Neural cell (in vitro differentiated cells): ENCODE measurements at regions not wholly inside any gene's neighbourhood (a gene's known extent, or its start where the extent isn't known, plus 50 kb on each side); places are given as distances from the start of the nearest gene placed in this dataset.

ENCODE experiments used
- H2AFZ ChIP-seq: fragments of 200-600, 300-800 bp; sonication (generic), shearing (Covaris generic); 2 replicates; pipeline ENCODE4 v1.6.0; 2014; ENCODE audit warnings: low read depth, mild to moderate bottlenecking, antibody characterized with exemption, low read length, moderate library complexity
- H3F3A ChIP-seq: fragments of 200-600 bp; shearing (Covaris generic); 2 replicates; pipeline ENCODE4 v1.6.1; 2016; ENCODE audit warnings: mild to moderate bottlenecking, moderate library complexity, mixed read lengths, antibody characterized with exemption, low read length; ENCODE audit not compliant: insufficient read depth, poor library complexity, severe bottlenecking
- H3K27ac ChIP-seq: fragments of 200-600, 300-800 bp; sonication (generic), shearing (Covaris generic); 2 replicates; pipeline ENCODE4 v1.5.1; 2014; ENCODE audit warnings: mild to moderate bottlenecking, low read length, moderate library complexity
- H3K27me3 ChIP-seq: fragments of 300-800, 200-600 bp; sonication (generic), shearing (Covaris generic); 2 replicates; pipeline ENCODE4 v1.6.0; 2014; ENCODE audit warnings: mild to moderate bottlenecking, low read depth, low read length, moderate library complexity; ENCODE audit not compliant: insufficient read depth
- H3K36me3 ChIP-seq: fragments of 300-800, 200-600 bp; sonication (generic), shearing (Covaris generic); 2 replicates; pipeline ENCODE4 v1.5.1; 2014; ENCODE audit warnings: mild to moderate bottlenecking, antibody characterized with exemption, low read length, moderate library complexity; ENCODE audit not compliant: insufficient read depth
- H3K4me2 ChIP-seq: fragments of 300-800, 200-600 bp; sonication (generic), shearing (Covaris generic); 2 replicates; pipeline ENCODE4 v1.6.0; 2014; ENCODE audit warnings: mild to moderate bottlenecking, low read length
- H3K4me3 ChIP-seq: fragments of 300-800, 200-600 bp; sonication (generic), shearing (Covaris generic); 2 replicates; pipeline ENCODE4 v1.5.1; 2014; ENCODE audit warnings: mild to moderate bottlenecking, low read length, moderate library complexity
- H3K79me2 ChIP-seq: fragments of 200-600 bp; shearing (Covaris generic); replicated peaks from 2 replicates; pipeline ENCODE4 v1.6.0; 2014; ENCODE audit warnings: mild to moderate bottlenecking, low read length, moderate library complexity; ENCODE audit not compliant: insufficient read depth
- H3K9ac ChIP-seq: fragments of 300-800, 200-600 bp; sonication (generic), shearing (Covaris generic); 2 replicates; pipeline ENCODE4 v1.6.1; 2016; ENCODE audit warnings: mild to moderate bottlenecking, low read length, mixed read lengths
- H3K9me2 ChIP-seq: fragments of 200-600 bp; shearing (Covaris generic); 2 replicates; pipeline ENCODE4 v1.6.1; 2016; ENCODE audit warnings: mild to moderate bottlenecking, low read length, mixed read lengths; ENCODE audit not compliant: insufficient read depth
- H3K9me3 ChIP-seq: fragments of 200-600, 300-800 bp; sonication (generic), shearing (Covaris generic); 2 replicates; pipeline ENCODE4 v1.6.1; 2016; ENCODE audit warnings: mild to moderate bottlenecking, mixed run types, low read length, moderate library complexity, mixed read lengths
- H4K20me1 ChIP-seq: fragments of 200-600 bp; shearing (Covaris generic); 2 replicates; pipeline ENCODE4 v1.6.1; 2016; ENCODE audit warnings: mild to moderate bottlenecking, mixed run types; ENCODE audit not compliant: insufficient read depth
- CTCF ChIP-seq: fragments of 450-650 bp; IDR thresholded peaks from 2 replicates; pipeline ENCODE4 v1.5.1; 2014; ENCODE audit warnings: antibody characterized with exemption, mild to moderate bottlenecking, moderate library complexity; ENCODE audit not compliant: poor library complexity, severe bottlenecking
- EP300 ChIP-seq: fragments of 450-650 bp; conservative IDR thresholded peaks from 2 replicates; pipeline ENCODE4 v1.6.1; 2014; ENCODE audit warnings: antibody characterized with exemption, mild to moderate bottlenecking, moderate library complexity; ENCODE audit not compliant: poor library complexity, severe bottlenecking
- EZH2 ChIP-seq: fragments of 200-600, 300-800 bp; shearing (Covaris generic), sonication (generic); IDR thresholded peaks from 2 replicates; pipeline ENCODE4 v1.6.1; 2014; ENCODE audit warnings: antibody characterized with exemption, low read length, borderline replicate concordance, mild to moderate bottlenecking; ENCODE audit not compliant: insufficient read depth, poor library complexity, severe bottlenecking
- MXI1 ChIP-seq: fragments of 450-650 bp; conservative IDR thresholded peaks from 2 replicates; pipeline ENCODE4 v1.6.1; 2014; ENCODE audit warnings: antibody characterized with exemption, mild to moderate bottlenecking; ENCODE audit not compliant: poor library complexity, severe bottlenecking
- POLR2AphosphoS5 ChIP-seq: IDR thresholded peaks from 2 replicates; pipeline ENCODE4 v1.6.1; 2012
- RAD21 ChIP-seq: fragments of 450-650 bp; conservative IDR thresholded peaks from 2 replicates; pipeline ENCODE4 v1.6.1; 2014; ENCODE audit warnings: antibody characterized with exemption, mild to moderate bottlenecking, moderate library complexity
- REST ChIP-seq: IDR thresholded peaks from 2 replicates; pipeline ENCODE4 v1.6.1; 2012; ENCODE audit warnings: borderline replicate concordance
- SMC3 ChIP-seq: fragments of 450-650 bp; conservative IDR thresholded peaks from 2 replicates; pipeline ENCODE4 v1.6.1; 2014; ENCODE audit warnings: antibody characterized with exemption, mild to moderate bottlenecking, moderate library complexity; ENCODE audit not compliant: poor library complexity
- TAF1 ChIP-seq: IDR thresholded peaks from 2 replicates; pipeline ENCODE4 v1.6.1; 2012; ENCODE audit warnings: low read depth

GRCh38 chr21:28712411-28712810, 280.3 kb downstream of the LTN1 start:
- H3K9ac ChIP-seq = no peak overlapping the region
- no peaks in the 10 kb centered on the region for H3K27me3 ChIP-seq
- TF ChIP-seq POLR2AphosphoS5 = no peak
- TF ChIP-seq CTCF = no peak
- no peak for TF ChIP-seq EZH2
- TF ChIP-seq REST = no peak
- TF ChIP-seq RAD21 = no peak
- no peak for TF ChIP-seq SMC3
- no peak for TF ChIP-seq MXI1
- TF ChIP-seq EP300 = no peak
- no peak for TF ChIP-seq TAF1
- H3K4me2 ChIP-seq = no peak overlapping the region
- H3K4me3 ChIP-seq = no peak overlapping the region
- H2AFZ ChIP-seq = no peak overlapping the region
- no peaks in the 10 kb centered on the region for H3K79me2 ChIP-seq
- H3K27ac ChIP-seq = no peak overlapping the region
- H4K20me1 ChIP-seq = no peaks in the 10 kb centered on the region
- no peaks in the 10 kb centered on the region for H3K9me2 ChIP-seq
- H3K9me3 ChIP-seq = no peaks in the 10 kb centered on the region
- H3F3A ChIP-seq = no peaks in the 10 kb centered on the region
- H3K36me3 ChIP-seq = no peaks in the 10 kb centered on the region

GRCh38 chr21:28705616-28706015, 287.1 kb downstream of the LTN1 start:
- no peaks in the 10 kb centered on the region for H4K20me1 ChIP-seq
- TF ChIP-seq MXI1 (no peak), TAF1 (no peak), SMC3 (no peak), EZH2 (no peak), REST (no peak), EP300 (no peak), POLR2AphosphoS5 (no peak), RAD21 (no peak), CTCF (no peak)

More at GRCh38 chr21:28705616-28706015, 287.1 kb downstream of the LTN1 start:
- Histone ChIP-seq H3K79me2 (no peaks in the 10 kb centered on the region), H3K4me2 (no peak overlapping the region), H3F3A (no peaks in the 10 kb centered on the region), H3K4me3 (no peak overlapping the region), H3K27ac (no peak overlapping the region), H3K9ac (no peak overlapping the region), H3K36me3 (no peaks in the 10 kb centered on the region), H3K9me3 (no peaks in the 10 kb centered on the region), H2AFZ (no peak overlapping the region), H3K9me2 (no peaks in the 10 kb centered on the region), H3K27me3 (no peaks in the 10 kb centered on the region)
